ENCODE measurements at regions not wholly inside any gene's neighbourhood (a gene's known extent, or its start where the extent isn't known, plus 50 kb on each side); places are given as distances from the start of the nearest gene placed in this dataset.

GRCh38 chr12:126095748-126096510 lies 1030.7 kb downstream of the AACS start:
- Histone ChIP-seq H3K36me3 (ENCODE audit: low read depth) (no peaks in the 10 kb centered on the region), H3K9me2 (ENCODE audit: insufficient read depth) (no peaks in the 10 kb centered on the region), H3K4me2 (ENCODE audit: unreplicated experiment) (no peak overlapping the region), H3K27ac (no peak overlapping the region), H3K27me3 (replicated peaks; ENCODE audit: insufficient read depth) (no peaks in the 10 kb centered on the region), H3K9ac (no peak overlapping the region), H3F3A (ENCODE audit: insufficient read depth) (no peaks in the 10 kb centered on the region), H3K79me2 (ENCODE audit: insufficient read depth) (no peaks in the 10 kb centered on the region), H3K4me3 (no peak overlapping the region), H3K9me3 (ENCODE audit: low read depth) (no peaks in the 10 kb centered on the region), H2AFZ (no peak overlapping the region), H3K4me1 (ENCODE audit: insufficient read depth) (no peaks in the 10 kb centered on the region), H4K20me1 (ENCODE audit: insufficient read depth) (no peaks in the 10 kb centered on the region)
- in situ Hi-C loops (cut with MboI), result no loop called here
- TF ChIP-seq EZH2phosphoT487 (IDR thresholded peaks at IDR 0.05; ENCODE audit: insufficient read depth, low read depth), result no peak
- no peak for TF ChIP-seq EZH2 (IDR thresholded peaks at IDR 0.05; ENCODE audit: insufficient read depth, poor library complexity, severe bottlenecking)
- 7 to 14% methylated on average over 3 of the region's 3 CpGs for WGBS, 2 experiments (ENCODE audit: low coverage in 1 of 2, low lambda C conversion rate in 2 of 2, missing lambda C conversion rate in 2 of 2)
- no peak for DNase-seq

- Histone ChIP-seq H3F3A (ENCODE audit: insufficient read depth) (no peaks in the 10 kb centered on the region), H2AFZ (no peak overlapping the region), H3K27ac (no peak overlapping the region), H3K4me1 (ENCODE audit: insufficient read depth) (no peaks in the 10 kb centered on the region), H4K20me1 (ENCODE audit: insufficient read depth) (no peaks in the 10 kb centered on the region), H3K36me3 (ENCODE audit: low read depth) (no peaks in the 10 kb centered on the region), H3K79me2 (ENCODE audit: insufficient read depth) (no peaks in the 10 kb centered on the region), H3K4me3 (no peak overlapping the region), H3K9me2 (ENCODE audit: insufficient read depth) (no peaks in the 10 kb centered on the region), H3K27me3 (replicated peaks; ENCODE audit: insufficient read depth) (no peaks in the 10 kb centered on the region), H3K9me3 (ENCODE audit: low read depth) (no peaks in the 10 kb centered on the region), H3K9ac (no peak overlapping the region), H3K4me2 (ENCODE audit: unreplicated experiment) (no peak overlapping the region)
- no peak for DNase-seq
- WGBS, 2 experiments (ENCODE audit: low coverage in 1 of 2, low lambda C conversion rate in 2 of 2, missing lambda C conversion rate in 2 of 2), result 0 to 3% methylated on average over 4 of the region's 4 CpGs
- TF ChIP-seq EZH2 (IDR thresholded peaks at IDR 0.05; ENCODE audit: insufficient read depth, poor library complexity, severe bottlenecking) (no peak), EZH2phosphoT487 (IDR thresholded peaks at IDR 0.05; ENCODE audit: insufficient read depth, low read depth) (no peak)
- in situ Hi-C loops (cut with MboI), result no loop called here
These were observed 1041.5 kb downstream of the AACS start for GRCh38 chr12:126106706-126107105.

- Histone ChIP-seq H3K9me3 (ENCODE audit: low read depth) (no peaks in the 10 kb centered on the region), H3K9me2 (ENCODE audit: insufficient read depth) (no peaks in the 10 kb centered on the region), H3K27ac (no peak overlapping the region), H3K9ac (no peak overlapping the region), H3K36me3 (ENCODE audit: low read depth) (no peaks in the 10 kb centered on the region), H4K20me1 (ENCODE audit: insufficient read depth) (no peaks in the 10 kb centered on the region), H3K27me3 (replicated peaks; ENCODE audit: insufficient read depth) (no peaks in the 10 kb centered on the region), H2AFZ (no peak overlapping the region), H3F3A (ENCODE audit: insufficient read depth) (no peaks in the 10 kb centered on the region), H3K4me1 (ENCODE audit: insufficient read depth) (no peaks in the 10 kb centered on the region), H3K79me2 (ENCODE audit: insufficient read depth) (no peaks in the 10 kb centered on the region), H3K4me3 (no peak overlapping the region), H3K4me2 (ENCODE audit: unreplicated experiment) (no peak overlapping the region)
- in situ Hi-C loops (cut with MboI), result no loop called here
- TF ChIP-seq EZH2 (IDR thresholded peaks at IDR 0.05; ENCODE audit: insufficient read depth, poor library complexity, severe bottlenecking) (no peak), EZH2phosphoT487 (IDR thresholded peaks at IDR 0.05; ENCODE audit: insufficient read depth, low read depth) (no peak)
- no peak for DNase-seq
- 36 to 37% methylated on average over 13 of the region's 13 CpGs for whole genome bisulfite sequencing, 2 experiments (ENCODE audit: low coverage in 1 of 2, low lambda C conversion rate in 2 of 2, missing lambda C conversion rate in 2 of 2)
These were observed 1042.4 kb downstream of the AACS start for GRCh38 chr12:126107659-126108058.

- TF ChIP-seq EZH2 (IDR thresholded peaks at IDR 0.05; ENCODE audit: insufficient read depth, poor library complexity, severe bottlenecking) (no peak), EZH2phosphoT487 (IDR thresholded peaks at IDR 0.05; ENCODE audit: insufficient read depth, low read depth) (no peak)
- Histone ChIP-seq H3K79me2 (ENCODE audit: insufficient read depth) (no peaks in the 10 kb centered on the region), H4K20me1 (ENCODE audit: insufficient read depth) (no peaks in the 10 kb centered on the region), H3K27ac (no peak overlapping the region), H3K36me3 (ENCODE audit: low read depth) (no peaks in the 10 kb centered on the region), H3K9me2 (ENCODE audit: insufficient read depth) (no peaks in the 10 kb centered on the region), H3K9me3 (ENCODE audit: low read depth) (no peaks in the 10 kb centered on the region), H3K4me1 (ENCODE audit: insufficient read depth) (no peaks in the 10 kb centered on the region), H3F3A (ENCODE audit: insufficient read depth) (no peaks in the 10 kb centered on the region), H3K27me3 (replicated peaks; ENCODE audit: insufficient read depth) (no peaks in the 10 kb centered on the region), H3K4me2 (ENCODE audit: unreplicated experiment) (no peak overlapping the region), H3K9ac (no peak overlapping the region), H3K4me3 (no peak overlapping the region), H2AFZ (no peak overlapping the region)
- WGBS, 2 experiments (ENCODE audit: low coverage in 1 of 2, low lambda C conversion rate in 2 of 2, missing lambda C conversion rate in 2 of 2), result 13 to 17% methylated on average over 3 of the region's 3 CpGs
- DNase-seq, result no peak
- in situ Hi-C loops (cut with MboI), result no loop called here
These were observed 1043.0 kb downstream of the AACS start for GRCh38 chr12:126108247-126108646.

All from GM23248 (cell line).